Type B pancreatic cell (in vitro differentiated cells): ENCODE measurements at regions not wholly inside any gene's neighbourhood (a gene's known extent, or its start where the extent isn't known, plus 50 kb on each side); places are given as distances from the start of the nearest gene placed in this dataset.

Source experiments
- DNase-seq: peaks from one replicate; pipeline ENCODE4 v3.0.0; 2021; ENCODE audit warnings: mixed read lengths; ENCODE audit not compliant: unreplicated experiment; ENCODE audit errors: extremely low spot score
- H3K27ac Mint-ChIP-seq: 2 replicates; pipeline ENCODE4 v1.8.0; 2021; ENCODE audit warnings: mild to moderate bottlenecking, mixed read lengths
- H3K27me3 Mint-ChIP-seq: 2 replicates; pipeline ENCODE4 v1.8.0; 2021; ENCODE audit warnings: mixed read lengths
- H3K36me3 Mint-ChIP-seq: 2 replicates; pipeline ENCODE4 v1.8.0; 2021; ENCODE audit warnings: mixed read lengths
- H3K4me1 Mint-ChIP-seq: one replicate; pipeline ENCODE4 v1.8.0; 2021; ENCODE audit warnings: mixed read lengths; ENCODE audit not compliant: unreplicated experiment
- H3K4me3 Mint-ChIP-seq: 2 replicates; pipeline ENCODE4 v1.8.0; 2021; ENCODE audit warnings: mild to moderate bottlenecking, mixed read lengths
- H3K9me3 Mint-ChIP-seq: 2 replicates; pipeline ENCODE4 v1.8.0; 2021; ENCODE audit warnings: mixed read lengths
- TF ChIP-seq, protein P1 (sequence below): fragments of 200-600 bp; sonication (generic); conservative IDR thresholded peaks from 2 replicates; pipeline ENCODE4 v1.5.0; 2021; ENCODE audit warnings: antibody characterized with exemption, mild to moderate bottlenecking

DNA sequence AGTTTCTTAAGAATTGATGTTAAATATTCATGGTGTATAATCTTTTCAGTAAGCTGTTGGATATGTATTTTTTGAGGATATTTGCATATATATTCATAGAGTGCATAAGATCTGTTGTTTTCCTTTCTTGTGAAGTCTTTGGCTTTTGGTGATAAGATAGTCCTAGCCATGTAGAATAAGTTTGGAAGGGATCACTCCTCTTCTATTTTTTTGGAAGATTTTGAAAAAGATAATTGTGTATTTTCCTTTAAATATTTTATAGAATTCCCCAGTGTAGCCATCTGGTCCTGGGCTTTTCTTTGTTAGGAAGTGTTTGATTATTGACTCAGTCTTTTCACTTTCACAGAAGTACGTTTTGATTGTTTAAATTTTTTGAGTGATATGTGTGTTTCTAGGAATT, 318.8 kb upstream of the CDH10 start:
- Mint-ChIP-seq H3K27ac (no peak overlapping the region), H3K27me3 (no peaks in the 10 kb centered on the region)

DNA sequence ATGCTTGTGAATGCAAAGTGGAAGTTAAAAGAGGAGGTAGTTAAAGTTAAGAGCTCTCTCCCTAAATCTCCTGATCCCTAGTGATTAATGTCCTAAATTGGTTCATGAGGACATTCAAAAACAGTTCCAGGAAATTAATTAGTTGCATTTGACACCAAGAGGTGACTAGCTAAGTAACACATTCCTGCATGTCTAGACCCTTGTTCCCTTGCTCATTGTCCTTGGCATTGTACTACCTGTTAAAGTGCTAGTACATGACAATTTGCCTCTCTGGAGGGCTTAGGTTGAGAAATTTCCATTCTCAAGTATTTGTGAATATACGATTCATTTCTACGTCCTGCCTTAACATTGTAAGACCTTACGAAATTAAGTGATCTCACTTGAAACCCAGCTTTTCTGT, 278.6 kb upstream of the CDH10 start:
- TF ChIP-seq, protein P1, sequence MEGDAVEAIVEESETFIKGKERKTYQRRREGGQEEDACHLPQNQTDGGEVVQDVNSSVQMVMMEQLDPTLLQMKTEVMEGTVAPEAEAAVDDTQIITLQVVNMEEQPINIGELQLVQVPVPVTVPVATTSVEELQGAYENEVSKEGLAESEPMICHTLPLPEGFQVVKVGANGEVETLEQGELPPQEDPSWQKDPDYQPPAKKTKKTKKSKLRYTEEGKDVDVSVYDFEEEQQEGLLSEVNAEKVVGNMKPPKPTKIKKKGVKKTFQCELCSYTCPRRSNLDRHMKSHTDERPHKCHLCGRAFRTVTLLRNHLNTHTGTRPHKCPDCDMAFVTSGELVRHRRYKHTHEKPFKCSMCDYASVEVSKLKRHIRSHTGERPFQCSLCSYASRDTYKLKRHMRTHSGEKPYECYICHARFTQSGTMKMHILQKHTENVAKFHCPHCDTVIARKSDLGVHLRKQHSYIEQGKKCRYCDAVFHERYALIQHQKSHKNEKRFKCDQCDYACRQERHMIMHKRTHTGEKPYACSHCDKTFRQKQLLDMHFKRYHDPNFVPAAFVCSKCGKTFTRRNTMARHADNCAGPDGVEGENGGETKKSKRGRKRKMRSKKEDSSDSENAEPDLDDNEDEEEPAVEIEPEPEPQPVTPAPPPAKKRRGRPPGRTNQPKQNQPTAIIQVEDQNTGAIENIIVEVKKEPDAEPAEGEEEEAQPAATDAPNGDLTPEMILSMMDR, result no peak
- Mint-ChIP-seq H3K4me3 (no peak overlapping the region), H3K9me3 (no peaks in the 10 kb centered on the region), H3K36me3 (no peaks in the 10 kb centered on the region), H3K27me3 (no peaks in the 10 kb centered on the region), H3K27ac (no peak overlapping the region), H3K4me1 (no peaks in the 10 kb centered on the region)
- no peak for DNase-seq

More for the DNA sequence above, 318.8 kb upstream of the CDH10 start:
- no peaks in the 10 kb centered on the region for H3K36me3 Mint-ChIP-seq
- TF ChIP-seq, protein P1, result no peak
- no peak for DNase-seq
- H3K4me3 Mint-ChIP-seq, result no peak overlapping the region
- no peaks in the 10 kb centered on the region for H3K9me3 Mint-ChIP-seq
- no peaks in the 10 kb centered on the region for H3K4me1 Mint-ChIP-seq

DNA sequence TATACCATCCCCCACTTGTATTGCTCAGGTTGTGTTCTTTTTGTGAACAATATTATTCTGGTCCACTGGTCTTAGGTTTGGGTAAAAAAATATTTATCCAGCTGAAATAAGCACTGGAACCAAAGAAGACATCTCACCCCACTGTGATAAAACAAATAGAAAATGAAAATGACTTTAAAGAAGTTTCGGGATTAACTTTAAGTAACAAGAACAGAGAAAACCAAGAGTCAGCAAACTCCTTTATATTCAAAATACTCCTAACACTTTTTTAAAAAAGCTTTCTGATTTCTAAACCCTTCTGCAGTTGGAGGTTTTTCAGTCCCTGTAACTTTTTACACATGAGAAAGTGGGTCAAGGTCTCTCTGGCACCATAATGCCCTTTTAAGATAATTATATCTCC, 273.9 kb upstream of the CDH10 start:
- Mint-ChIP-seq H3K27me3 (no peaks in the 10 kb centered on the region), H3K4me3 (no peak overlapping the region), H3K4me1 (no peaks in the 10 kb centered on the region), H3K9me3 (no peaks in the 10 kb centered on the region), H3K27ac (no peak overlapping the region), H3K36me3 (no peaks in the 10 kb centered on the region)
- TF ChIP-seq, protein P1, result no peak
- no peak for DNase-seq

DNA sequence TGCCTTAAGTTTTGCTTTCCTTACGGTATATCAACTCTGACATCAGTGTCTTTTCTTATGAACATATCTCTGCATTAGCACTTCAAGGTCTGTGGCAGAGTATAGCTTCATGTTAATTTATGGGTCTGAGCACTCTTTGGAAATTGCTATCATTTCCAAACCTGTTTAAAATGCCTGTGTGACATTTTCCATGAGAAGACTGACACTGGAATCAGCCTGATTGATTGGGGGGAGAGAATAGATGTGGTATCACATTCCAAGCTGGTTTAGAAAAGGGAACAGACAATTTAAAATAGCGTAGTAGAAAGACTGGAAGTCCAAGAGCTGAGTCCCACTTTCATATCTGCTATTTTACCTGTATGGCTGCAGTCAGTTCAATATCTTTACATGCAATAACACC, 272.1 kb upstream of the CDH10 start:
- Mint-ChIP-seq H3K36me3 (no peaks in the 10 kb centered on the region), H3K9me3 (no peaks in the 10 kb centered on the region), H3K4me3 (no peak overlapping the region), H3K27me3 (no peaks in the 10 kb centered on the region), H3K27ac (no peak overlapping the region), H3K4me1 (no peaks in the 10 kb centered on the region)
- TF ChIP-seq, protein P1, result no peak
- DNase-seq, result no peak

DNA sequence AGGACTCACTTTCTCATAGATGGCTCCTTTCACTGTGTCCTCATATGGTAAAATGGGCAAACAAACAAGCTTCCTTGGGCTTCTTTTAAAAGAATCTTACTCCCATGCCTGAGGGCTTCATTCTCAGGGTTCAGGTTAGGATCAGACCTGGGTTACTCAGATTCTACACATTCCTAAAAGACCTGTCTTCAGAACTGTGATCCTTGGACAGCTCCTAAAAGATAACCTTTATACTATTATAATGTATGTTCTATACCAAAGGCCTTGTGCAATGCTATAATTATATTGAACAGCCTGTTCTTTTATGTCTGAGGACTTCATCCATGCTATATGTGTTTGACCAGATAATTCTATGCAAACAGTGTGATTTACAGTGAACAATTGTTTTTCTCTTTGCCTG, 264.4 kb upstream of the CDH10 start:
- Mint-ChIP-seq H3K4me3 (no peak overlapping the region), H3K27me3 (no peaks in the 10 kb centered on the region), H3K9me3 (no peaks in the 10 kb centered on the region), H3K4me1 (no peaks in the 10 kb centered on the region), H3K27ac (no peak overlapping the region), H3K36me3 (no peaks in the 10 kb centered on the region)
- no peak for DNase-seq
- TF ChIP-seq, protein P1, result no peak

DNA sequence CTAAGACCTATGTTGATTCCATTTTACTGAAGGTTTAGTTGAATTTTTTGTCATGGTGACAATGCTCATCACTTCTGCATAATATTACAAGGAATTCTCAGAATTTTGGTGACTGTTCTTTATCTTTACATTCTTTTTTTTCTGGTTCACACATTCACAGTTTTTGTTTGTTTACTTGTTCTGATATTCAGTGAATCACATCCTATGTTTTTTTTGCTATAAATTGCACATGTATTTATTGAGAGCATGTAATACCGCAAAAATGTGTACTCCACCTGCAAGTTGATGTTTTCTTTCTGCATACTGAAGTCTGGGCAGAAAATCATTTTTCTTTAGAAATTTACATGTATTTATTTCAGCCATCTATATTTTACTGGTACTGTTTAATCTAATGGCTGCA, 261.9 kb upstream of the CDH10 start:
- H3K4me1 Mint-ChIP-seq, result no peaks in the 10 kb centered on the region
- no peak overlapping the region for H3K4me3 Mint-ChIP-seq
- DNase-seq, result no peak
- H3K9me3 Mint-ChIP-seq, result no peaks in the 10 kb centered on the region
- no peaks in the 10 kb centered on the region for H3K27me3 Mint-ChIP-seq
- H3K27ac Mint-ChIP-seq, result no peak overlapping the region
- H3K36me3 Mint-ChIP-seq, result no peaks in the 10 kb centered on the region
- TF ChIP-seq, protein P1, result no peak
